ENCODE measurements at regions not wholly inside any gene's neighbourhood (a gene's known extent, or its start where the extent isn't known, plus 50 kb on each side); places are given as distances from the start of the nearest gene placed in this dataset.

DNA sequence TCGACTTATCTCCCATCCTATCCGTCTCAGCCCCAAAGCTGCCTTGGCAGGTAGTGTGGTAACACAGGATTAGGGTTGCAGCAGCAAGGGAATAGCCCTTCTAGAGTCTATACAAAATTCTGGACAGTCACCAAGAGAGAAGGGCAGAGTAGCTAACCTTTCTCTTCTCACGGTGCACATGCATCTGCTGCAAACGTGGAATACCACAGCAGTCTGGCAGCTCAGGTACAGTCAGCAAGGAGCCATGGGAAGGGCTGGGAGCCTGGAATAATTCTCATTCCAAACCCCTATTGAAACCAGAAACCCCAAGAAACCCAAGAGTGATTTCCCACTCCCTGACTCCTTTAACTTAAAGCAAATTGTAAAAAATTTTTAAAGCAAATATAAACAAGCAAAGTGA lies 92.3 kb upstream of the THRB start:
- Histone ChIP-seq H3K79me2 (ENCODE audit: low read length) (no peaks in the 10 kb centered on the region), H3K4me3 (ENCODE audit: low read length) (no peak overlapping the region), H3F3A (ENCODE audit: insufficient read depth, low read length) (no peaks in the 10 kb centered on the region), H2AFZ (ENCODE audit: low read length) (no peak overlapping the region), H3K27ac (ENCODE audit: low read length) (no peak overlapping the region), H3K36me3 (replicated peaks; ENCODE audit: insufficient read depth, low read length) (no peaks in the 10 kb centered on the region), H3K4me2 (ENCODE audit: low read depth, low read length) (no peak overlapping the region), H3K27me3 (replicated peaks; ENCODE audit: insufficient read depth, low read length) (no peaks in the 10 kb centered on the region), H3K9me2 (replicated peaks; ENCODE audit: insufficient read depth, low read length) (no peaks in the 10 kb centered on the region), H4K20me1 (ENCODE audit: insufficient read depth, low read length) (no peaks in the 10 kb centered on the region), H3K9ac (ENCODE audit: low read length) (no peak overlapping the region), H3K9me3 (replicated peaks; ENCODE audit: insufficient read depth, low read length) (no peaks in the 10 kb centered on the region), H3K4me1 (ENCODE audit: low read length) (no peaks in the 10 kb centered on the region)
- no peak for DNase-seq
- TF ChIP-seq, protein P1, sequence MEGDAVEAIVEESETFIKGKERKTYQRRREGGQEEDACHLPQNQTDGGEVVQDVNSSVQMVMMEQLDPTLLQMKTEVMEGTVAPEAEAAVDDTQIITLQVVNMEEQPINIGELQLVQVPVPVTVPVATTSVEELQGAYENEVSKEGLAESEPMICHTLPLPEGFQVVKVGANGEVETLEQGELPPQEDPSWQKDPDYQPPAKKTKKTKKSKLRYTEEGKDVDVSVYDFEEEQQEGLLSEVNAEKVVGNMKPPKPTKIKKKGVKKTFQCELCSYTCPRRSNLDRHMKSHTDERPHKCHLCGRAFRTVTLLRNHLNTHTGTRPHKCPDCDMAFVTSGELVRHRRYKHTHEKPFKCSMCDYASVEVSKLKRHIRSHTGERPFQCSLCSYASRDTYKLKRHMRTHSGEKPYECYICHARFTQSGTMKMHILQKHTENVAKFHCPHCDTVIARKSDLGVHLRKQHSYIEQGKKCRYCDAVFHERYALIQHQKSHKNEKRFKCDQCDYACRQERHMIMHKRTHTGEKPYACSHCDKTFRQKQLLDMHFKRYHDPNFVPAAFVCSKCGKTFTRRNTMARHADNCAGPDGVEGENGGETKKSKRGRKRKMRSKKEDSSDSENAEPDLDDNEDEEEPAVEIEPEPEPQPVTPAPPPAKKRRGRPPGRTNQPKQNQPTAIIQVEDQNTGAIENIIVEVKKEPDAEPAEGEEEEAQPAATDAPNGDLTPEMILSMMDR (IDR thresholded peaks at IDR 0.05; ENCODE audit: low read length) = no peak
- TF ChIP-seq EZH2 (optimal IDR thresholded peaks at IDR 0.05; ENCODE audit: low read depth, low read length) (no peak), EZH2phosphoT487 (IDR thresholded peaks at IDR 0.05; ENCODE audit: low read length) (no peak)

DNA sequence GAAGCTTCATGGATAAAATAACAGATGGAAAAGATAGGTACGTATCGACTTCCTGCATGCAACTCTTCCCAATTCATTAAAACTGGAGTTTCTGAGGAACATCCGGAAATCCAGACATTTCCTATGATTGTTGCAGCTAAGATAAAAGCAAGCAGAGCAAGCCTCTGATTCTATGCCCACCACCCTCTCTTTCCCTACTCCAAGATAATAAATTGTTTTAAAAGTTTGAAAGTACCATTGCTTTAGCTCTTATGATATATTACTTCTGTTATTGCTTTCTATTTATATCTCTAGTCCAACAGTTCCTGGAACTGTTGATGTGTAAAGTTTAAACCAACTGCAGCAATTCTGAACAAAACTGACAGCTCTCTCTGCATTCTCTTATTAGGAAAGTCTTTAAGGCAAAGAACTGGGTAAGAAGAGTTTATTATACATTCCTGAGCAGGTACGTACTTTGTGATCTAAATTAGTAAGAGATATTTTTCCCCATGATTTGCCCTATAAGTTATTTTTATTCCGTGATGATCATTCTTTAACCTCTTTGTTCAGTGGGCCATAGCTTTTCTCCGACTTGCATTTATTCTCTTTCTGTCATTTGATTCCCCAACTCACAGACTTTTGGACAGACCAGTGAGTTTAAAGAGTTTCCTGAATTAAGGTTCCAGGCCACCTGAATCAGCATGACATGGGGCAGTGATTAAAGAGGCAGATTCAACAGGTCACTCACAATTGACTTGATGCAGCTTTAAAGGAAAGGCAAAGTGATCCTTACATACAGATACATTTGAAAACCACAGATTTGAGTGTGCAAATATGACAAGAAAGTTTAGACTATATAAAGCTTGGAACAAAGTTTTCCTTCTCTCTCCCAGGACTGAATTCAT lies 94.2 kb upstream of the THRB start:
- H4K20me1 ChIP-seq (ENCODE audit: insufficient read depth, low read length) = no peaks in the 10 kb centered on the region
- no peak overlapping the region for H3K27ac ChIP-seq (ENCODE audit: low read length)
- no peak overlapping the region for H3K9ac ChIP-seq (ENCODE audit: low read length)
- H3K36me3 ChIP-seq (replicated peaks; ENCODE audit: insufficient read depth, low read length) = no peaks in the 10 kb centered on the region
- H2AFZ ChIP-seq (ENCODE audit: low read length) = no peak overlapping the region
- no peaks in the 10 kb centered on the region for H3F3A ChIP-seq (ENCODE audit: insufficient read depth, low read length)
- H3K4me3 ChIP-seq (ENCODE audit: low read length) = no peak overlapping the region
- no peaks in the 10 kb centered on the region for H3K9me3 ChIP-seq (replicated peaks; ENCODE audit: insufficient read depth, low read length)
- no peak overlapping the region for H3K4me2 ChIP-seq (ENCODE audit: low read depth, low read length)
- TF ChIP-seq EZH2 (optimal IDR thresholded peaks at IDR 0.05; ENCODE audit: low read depth, low read length) = no peak
- TF ChIP-seq, protein P1 (IDR thresholded peaks at IDR 0.05; ENCODE audit: low read length) = no peak
- TF ChIP-seq EZH2phosphoT487 (IDR thresholded peaks at IDR 0.05; ENCODE audit: low read length) = no peak
- DNase-seq = no peak
- no peaks in the 10 kb centered on the region for H3K27me3 ChIP-seq (replicated peaks; ENCODE audit: insufficient read depth, low read length)
- no peaks in the 10 kb centered on the region for H3K79me2 ChIP-seq (ENCODE audit: low read length)
- H3K4me1 ChIP-seq (ENCODE audit: low read length) = no peaks in the 10 kb centered on the region
- no peaks in the 10 kb centered on the region for H3K9me2 ChIP-seq (replicated peaks; ENCODE audit: insufficient read depth, low read length)

DNA sequence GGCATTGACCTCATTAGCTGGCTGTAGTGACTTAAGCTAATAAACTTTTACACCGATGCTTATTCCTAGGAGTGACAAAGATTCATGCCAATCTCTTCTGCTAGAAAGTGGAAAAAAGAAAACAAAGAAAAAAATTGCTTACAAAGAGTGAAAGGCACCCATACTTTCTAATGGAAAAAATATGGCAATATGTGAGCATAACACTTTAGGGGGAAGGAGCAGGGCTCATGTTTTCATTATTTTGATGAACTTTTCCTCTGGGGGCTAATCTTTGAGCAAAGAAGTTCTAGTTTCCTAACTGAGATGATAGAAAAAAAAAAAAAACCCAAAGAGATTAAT lies 94.8 kb upstream of the THRB start:
- Histone ChIP-seq H3K9me3 (replicated peaks; ENCODE audit: insufficient read depth, low read length) (no peaks in the 10 kb centered on the region), H4K20me1 (ENCODE audit: insufficient read depth, low read length) (no peaks in the 10 kb centered on the region), H3K4me1 (ENCODE audit: low read length) (no peaks in the 10 kb centered on the region), H3K9me2 (replicated peaks; ENCODE audit: insufficient read depth, low read length) (no peaks in the 10 kb centered on the region), H3F3A (ENCODE audit: insufficient read depth, low read length) (no peaks in the 10 kb centered on the region), H3K4me2 (ENCODE audit: low read depth, low read length) (no peak overlapping the region), H3K27me3 (replicated peaks; ENCODE audit: insufficient read depth, low read length) (no peaks in the 10 kb centered on the region), H3K9ac (ENCODE audit: low read length) (no peak overlapping the region), H3K4me3 (ENCODE audit: low read length) (no peak overlapping the region), H3K79me2 (ENCODE audit: low read length) (no peaks in the 10 kb centered on the region), H3K36me3 (replicated peaks; ENCODE audit: insufficient read depth, low read length) (no peaks in the 10 kb centered on the region), H3K27ac (ENCODE audit: low read length) (no peak overlapping the region), H2AFZ (ENCODE audit: low read length) (no peak overlapping the region)
- no peak for DNase-seq
- TF ChIP-seq, protein P1 (IDR thresholded peaks at IDR 0.05; ENCODE audit: low read length) = no peak
